ENCODE measurements at regions not wholly inside any gene's neighbourhood (a gene's known extent, or its start where the extent isn't known, plus 50 kb on each side); places are given as distances from the start of the nearest gene placed in this dataset.

DNA sequence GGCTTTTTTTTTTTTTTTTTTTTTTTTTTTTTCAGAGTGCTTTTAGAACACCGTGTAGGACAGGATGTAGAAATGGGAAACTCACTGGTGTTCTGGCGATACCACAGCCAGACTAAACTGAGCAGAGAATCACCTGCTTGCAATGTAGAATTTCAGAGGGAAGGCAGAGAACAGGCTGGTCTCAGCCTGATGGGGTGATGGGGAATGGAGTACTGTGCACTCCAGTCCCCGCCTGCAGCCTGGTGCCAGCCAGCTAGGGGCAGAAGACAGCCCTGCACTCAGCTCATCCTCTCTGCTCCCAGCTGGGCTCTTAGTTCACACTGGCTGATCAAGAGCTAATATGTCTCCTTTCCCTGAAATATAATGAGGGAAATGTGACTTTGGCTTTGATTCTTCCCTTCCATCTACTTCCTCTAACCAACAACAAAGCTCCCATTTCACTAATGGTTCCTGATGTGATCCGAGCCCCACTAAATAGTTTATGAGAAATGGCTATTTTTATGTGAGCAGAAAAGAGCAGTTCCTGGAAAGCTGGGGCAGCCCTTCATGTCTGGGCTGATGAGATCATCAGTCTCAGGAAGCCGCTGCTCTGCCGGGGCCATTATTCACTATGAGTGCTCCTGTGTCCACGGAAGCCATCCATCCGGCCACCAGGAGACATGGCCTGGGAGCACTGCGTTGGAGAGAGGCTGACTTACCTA, 209.7 kb downstream of the GADD45G start:
- DNase-seq, result no peak

DNA sequence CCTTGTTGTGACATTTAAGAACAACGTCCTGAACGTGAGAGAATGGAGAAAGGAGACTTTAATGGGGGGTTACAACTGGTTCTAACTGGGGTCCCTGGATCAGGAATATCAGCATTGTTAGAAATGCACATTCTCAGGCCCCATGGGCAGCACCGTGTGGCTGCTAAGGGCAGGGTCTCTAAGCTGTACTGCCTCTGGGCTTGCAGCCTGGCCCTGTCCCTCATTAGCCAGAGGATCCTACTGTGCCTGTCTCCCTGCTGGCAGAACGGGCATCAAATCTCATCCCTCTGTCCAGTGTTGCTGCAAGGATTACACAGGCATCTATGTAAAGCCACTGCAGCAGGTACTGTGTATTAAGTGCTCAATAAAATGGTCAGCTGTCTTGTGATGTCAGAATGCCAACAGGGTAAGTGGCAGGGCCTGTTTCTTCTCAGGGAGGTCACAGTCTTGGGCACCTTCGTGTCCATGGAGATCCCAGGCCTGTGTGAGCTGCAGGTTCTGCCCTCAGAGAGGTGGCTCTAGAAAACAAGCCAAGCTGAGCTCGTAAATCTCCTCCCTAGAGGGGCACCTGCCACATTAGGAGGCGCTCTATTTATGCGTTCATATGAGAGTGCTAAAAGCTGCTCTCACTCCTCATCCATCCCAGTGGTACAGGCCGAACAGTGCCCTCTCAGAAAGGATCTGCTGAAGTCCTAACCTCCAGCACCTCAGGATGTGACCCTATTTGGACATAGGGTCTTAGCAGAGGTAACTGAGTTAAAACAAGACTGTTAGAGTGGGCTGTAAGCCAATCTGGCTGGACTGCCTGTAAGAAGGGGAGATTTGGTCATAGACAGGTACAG, 210.5 kb downstream of the GADD45G start:
- DNase-seq, result no peak

DNA sequence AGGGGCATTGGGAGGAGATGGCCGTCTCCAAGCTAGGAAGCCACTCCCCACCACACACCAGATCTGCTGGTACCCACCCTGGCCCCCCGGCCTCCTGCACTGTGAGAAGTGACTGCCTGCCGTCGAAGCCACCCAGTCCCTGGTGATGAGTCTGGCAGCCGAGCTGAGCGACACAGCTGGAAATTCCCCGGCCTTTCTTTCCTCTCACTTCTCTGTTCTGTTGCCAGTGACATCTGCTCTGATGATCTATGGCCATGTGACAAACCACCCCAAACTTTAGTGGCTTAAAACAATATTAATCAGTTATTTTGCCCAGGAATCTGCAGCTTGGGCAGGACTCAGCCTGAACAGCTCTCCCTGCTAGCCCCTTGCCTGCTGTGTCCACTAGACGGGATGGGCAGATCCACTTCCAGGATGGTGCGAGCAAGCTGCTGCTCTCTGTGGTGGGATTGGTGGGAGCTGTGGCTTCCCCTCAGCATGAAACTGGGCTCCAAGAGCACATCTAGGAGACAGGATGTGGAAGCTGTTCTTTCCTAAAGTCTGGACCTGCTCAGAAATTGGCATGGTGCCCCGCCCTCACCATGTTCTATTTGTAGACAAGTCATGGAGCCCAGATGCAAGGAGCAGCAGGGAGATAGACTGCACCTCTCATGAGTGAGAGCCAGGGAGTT, 211.2 kb downstream of the GADD45G start:
- DNase-seq, result no peak

DNA sequence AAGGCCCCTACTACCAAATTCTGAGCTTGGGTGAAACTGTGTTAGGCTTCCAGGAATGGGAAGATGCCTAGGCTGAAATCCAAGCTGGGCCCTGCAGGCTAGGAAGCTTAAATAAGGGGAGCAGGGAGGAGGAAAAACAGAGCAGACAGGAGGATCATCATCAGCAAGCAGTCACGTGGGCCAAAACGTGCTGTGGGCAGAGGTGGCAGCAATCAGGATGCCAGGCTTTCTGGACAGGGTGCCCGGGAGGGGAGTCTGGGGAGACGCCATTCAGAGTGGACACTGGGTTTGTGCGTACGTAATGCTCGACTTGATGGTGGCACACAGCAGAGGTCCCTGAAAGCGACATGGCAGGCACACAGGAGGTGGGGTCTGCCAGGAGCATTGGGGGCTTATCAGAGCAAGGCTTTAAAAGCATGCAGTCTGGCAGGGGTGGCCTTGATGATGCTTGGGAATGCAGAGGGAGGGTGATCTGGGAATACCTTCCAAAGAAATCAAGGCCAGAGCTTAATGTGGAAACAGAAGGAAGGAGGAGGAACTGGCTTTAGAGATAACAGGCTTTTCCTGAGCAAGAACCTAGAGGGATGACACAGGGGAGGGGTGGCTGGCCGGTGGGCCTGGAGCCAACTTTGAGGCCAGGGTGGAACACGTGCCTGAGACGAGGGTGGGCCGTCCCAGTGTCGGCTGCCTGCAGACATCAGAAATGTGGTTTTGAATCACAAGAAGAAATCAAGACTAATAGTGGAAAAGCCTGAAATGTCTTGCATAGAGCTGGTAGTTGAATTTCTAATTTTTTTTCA, 212.5 kb downstream of the GADD45G start:
- no peak for DNase-seq

DNA sequence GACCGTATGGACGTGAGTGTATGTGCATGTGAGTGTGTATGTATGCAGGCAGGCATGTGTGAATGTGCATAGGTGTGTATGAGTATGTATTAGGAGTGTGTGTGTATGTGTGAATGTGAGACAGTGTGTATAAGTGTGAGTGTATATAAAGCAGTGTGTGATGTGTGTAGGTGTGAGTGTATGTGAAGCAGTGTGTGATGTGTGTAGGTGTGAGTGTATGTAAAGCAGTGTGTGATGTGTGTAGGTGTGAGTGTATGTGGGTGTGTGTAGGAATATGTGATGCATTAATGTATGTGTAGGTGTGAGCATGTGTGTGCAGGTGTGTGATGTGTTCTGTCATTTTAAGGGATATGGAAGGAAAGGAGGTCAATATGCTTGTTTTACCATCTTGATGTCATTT, 215.5 kb downstream of the GADD45G start:
- no peak for DNase-seq

DNA sequence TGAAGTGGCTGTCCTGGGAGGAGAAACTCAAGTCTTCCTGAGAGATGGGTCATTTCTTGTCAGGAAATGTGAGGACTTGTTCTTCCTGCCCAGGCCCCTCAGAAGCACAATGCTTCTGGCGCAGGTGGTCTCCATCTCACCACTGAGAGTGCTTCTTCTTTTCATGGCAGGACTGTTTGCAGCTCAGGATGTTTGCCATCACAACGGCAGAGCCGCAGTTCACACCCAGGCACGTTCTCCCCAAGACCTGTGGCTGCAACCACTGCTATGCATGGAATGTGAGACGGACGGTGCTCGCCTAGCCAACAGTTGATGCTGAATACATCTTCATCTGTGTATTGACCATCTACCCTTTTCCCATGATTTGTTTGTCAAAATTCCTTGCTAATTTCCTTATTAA, 216.3 kb downstream of the GADD45G start:
- DNase-seq, result no peak

DNA sequence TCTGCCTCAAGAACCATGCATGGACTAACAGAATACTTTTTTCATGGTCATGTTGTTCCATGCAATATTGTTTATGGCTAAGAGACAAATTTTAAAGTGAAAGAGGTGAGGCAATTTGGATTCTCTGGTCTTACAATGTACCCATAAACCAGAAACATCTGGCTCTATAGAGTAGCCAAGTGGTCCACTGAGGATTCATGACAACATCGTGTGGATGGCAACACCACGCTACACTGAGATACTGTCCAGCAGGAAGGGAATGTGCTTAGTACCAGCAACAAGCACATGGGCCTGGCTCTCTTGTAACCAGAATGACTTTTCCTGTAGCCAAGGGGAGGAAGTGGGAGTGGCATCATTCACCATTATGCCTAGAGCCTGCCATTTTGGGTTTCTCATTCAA, 218.2 kb downstream of the GADD45G start:
- DNase-seq, result no peak

DNA sequence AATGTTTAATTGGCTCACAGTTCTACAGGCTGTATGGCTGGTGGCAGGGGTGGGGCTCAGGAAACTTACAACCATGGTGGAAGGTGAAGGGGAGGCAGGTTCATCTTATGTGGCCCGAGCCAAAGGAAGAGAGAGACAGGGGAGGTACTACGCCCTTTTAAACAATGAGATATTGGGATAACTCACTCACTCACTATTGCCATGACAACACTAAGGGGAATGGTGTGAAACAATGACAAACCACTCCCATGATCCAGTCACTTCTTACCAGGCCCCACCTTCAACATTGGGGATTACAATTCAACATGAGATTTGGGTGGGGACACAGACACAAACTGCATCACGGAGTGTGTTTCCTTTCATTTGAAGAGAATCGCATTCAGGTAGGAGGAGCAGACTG, 220.9 kb downstream of the GADD45G start:
- DNase-seq, result no peak

DNA sequence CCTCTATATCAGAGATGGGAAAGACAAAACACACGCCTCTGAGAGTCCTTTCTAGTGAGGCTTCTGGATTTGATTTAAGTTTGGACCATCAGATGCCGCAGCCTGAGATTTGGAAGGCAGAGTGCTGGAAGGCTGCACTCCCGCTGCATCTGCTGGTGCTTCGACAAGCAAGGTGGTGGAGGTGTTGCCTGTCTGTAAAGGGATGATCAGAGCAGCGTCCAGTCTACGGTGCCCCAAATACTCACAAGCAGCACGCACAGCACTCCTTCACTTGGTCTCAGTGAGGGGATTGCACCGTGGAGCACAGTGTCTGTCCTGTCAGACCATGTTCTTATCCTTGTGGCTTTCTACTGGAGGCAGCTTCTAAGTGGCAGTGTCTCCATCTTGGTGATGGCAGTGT, 221.4 kb downstream of the GADD45G start:
- no peak for DNase-seq

DNA sequence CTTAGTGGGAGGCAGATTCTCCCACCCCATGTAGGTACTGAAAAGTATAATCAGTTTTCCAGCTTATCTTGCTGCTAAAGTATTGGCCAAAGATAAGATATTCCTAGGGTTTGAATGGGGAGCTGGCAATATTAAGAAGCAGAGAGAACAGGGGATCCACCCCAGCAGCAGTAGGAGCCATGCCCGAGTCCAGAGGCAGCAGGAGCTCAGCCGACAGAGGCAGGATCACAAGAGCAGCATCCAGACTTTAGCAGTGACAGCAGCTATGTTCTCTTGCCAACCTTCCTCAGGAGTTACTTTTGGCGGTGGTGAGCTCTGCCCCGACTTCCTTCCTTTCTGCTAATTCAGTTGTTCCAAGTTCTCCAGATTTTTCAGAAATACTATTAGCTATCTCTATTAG, 224.5 kb downstream of the GADD45G start:
- no peak for DNase-seq

DNA sequence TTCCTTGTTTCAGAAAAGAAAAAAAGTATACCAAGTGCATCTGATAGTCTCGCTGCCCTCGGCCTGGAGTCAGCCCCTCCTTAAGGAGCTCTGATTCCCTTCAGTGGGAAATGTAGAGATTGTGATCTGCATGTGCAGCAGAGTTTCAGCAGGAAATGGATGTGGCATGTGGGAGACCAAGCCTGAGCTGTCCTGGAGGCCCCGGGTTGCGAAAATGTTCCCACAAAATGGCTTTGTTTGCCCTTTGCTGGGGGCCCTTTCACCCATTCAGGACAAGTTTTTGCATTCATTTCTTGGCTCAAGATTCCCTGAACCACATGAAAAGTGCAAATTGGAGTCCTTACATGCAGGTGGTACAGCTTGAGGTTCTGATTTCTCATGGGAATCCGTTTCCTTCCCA, 230.9 kb downstream of the GADD45G start:
- no peak for DNase-seq

DNA sequence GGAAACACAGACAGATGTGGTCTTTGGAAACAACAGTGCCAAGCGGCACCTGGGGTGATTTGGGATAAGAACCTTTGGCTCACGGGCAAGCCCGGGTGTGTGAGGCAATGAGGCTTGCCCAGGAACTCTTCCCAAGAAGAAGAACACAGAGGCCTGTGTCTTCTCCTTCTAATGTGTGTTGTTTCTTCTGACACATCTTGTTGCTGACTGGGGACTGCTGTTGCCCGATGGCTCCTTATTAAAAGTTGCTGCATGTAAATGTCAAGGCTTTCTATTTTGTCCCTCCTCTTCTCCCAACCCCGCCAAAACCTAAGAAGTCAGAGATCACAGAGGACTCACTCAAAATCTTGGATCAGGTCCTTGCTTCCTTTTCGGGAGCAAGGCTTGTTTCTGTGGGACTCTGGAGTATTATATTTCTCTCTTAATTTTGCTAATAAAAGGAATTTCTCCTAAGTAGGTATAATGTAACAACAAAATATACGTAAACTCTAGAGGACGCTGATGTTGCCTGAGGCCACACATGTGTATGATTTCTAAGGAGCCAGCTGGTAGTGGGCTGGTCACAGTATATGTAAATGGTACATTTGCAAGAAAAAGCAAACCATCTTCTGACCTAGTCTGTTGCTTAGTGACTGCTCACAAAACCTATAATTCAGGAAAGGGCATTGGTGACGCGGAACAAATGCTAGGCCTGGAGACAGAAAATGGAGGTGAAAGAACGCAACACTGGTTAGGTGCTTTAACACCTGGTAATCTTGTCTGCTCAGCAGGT, 232.5 kb downstream of the GADD45G start:
- no peak for DNase-seq

DNA sequence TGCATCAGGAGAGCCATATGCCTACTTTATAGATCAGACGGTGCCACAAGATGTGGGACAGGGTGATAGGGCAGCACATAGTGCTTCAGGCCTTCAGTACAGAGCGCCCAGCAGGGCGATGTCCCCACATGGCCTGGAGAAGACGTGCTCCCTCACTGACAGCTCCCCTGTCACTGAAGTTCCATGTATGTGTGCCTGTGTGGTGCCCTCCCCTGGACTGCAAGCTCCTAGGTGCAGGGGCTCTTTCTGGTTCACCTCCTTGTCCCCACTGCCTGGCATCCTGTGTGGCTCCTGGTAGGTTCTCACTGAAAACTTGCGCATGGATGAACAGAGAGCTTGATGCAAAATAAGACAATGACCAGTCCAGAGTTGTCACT, 233.1 kb downstream of the GADD45G start:
- no peak for DNase-seq

DNA sequence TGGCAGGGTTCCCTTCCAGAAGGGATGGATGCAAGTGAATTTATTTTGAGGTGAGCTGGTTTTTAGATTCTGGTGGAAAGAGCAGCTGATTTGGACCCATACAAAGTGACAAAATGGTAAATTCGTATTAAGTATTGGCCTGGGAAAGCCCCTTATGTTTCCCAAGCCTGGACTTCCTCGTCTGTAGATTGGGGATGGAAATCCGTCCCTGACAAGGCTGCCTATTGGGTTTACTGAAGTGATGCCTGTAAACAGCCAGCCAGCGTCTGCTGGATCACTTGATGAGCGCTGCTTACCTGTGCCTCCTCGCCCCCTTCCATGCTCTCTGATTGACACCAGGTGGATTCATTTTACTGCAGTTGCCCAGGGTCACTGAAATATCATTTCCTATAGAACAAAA, 233.8 kb downstream of the GADD45G start:
- no peak for DNase-seq

DNA sequence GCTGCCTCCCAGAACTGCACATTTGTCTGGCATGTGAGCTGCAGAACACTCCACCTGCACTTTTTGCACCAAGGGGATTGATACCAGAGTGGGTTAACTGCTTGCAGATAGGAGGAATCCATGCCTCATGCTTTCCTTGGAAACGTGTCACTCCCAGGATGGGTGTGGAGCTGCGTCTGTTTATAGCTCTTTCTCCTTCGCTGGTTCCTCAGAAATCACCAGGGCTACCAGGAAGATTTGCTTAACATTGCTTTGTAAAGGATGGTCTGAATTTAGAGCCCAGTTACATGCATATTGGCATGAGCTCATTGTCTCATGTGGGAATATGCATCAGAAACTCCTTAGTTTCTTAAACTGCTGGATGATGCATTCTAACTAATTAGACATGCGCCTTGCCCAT, 234.6 kb downstream of the GADD45G start:
- no peak for DNase-seq

DNA sequence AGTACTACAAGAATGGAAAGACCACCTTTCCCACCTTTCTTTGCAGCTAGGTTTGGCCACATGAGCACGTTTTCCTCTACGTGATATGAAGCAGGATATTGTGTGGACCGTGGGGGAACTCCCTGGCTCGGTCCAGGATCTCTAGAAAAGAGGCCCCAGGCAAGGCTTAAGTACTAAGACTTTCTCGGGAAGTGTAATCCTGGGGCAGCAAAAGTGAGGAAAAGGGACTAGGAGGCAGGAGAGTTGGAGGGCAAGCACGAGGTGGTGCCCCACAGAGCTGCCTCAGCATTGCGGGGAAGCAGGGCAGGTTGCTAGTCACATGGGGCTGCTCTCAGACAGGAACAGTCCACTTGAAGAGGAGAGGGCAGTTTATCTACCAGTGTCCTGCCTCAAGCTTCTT, 235.1 kb downstream of the GADD45G start:
- DNase-seq, result no peak

DNA sequence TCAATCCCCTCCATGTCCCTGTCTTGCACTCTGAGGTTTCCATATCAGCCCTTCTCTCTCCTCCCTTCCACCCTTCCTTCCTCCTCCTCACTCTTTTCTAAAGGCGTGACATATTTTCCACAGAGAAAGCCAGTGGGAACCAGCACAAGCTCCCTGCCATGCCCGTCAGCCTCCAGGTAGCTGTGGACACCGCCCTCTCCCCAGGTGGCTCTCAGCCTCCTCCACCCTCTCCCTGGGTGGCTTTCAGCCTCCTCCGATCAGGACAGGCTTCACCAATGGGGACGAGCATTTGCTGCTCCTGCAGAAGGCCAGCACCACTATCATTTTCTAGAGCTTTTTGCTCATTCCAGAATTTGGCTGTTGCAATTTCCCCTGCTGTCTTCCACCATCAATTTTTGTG, 236.6 kb downstream of the GADD45G start:
- DNase-seq, result no peak

DNA sequence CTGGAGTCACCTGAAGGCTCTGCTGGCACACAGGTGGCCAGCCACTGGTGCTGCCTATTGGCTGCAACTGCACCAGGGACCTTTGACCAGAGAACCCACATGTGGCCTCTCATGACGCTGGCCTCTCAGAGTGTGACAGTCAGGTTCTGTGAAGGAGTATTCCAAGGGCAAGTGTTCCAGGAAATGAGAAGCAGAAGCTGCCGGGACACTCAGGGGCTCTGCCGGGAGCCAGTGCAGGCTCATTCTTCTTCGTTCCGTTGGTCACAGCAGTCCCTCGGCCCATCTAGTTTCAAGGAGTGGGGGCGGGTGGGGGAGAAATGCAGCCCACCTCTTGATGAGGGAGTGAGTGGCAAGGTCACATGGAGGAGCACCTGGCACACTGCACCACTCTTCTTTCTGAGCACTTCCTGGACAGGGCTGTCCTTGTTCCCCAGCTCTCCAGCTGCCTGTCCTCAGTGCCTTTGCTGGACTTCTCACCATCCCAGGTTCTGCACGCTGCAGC, 237.5 kb downstream of the GADD45G start:
- DNase-seq, result no peak

DNA sequence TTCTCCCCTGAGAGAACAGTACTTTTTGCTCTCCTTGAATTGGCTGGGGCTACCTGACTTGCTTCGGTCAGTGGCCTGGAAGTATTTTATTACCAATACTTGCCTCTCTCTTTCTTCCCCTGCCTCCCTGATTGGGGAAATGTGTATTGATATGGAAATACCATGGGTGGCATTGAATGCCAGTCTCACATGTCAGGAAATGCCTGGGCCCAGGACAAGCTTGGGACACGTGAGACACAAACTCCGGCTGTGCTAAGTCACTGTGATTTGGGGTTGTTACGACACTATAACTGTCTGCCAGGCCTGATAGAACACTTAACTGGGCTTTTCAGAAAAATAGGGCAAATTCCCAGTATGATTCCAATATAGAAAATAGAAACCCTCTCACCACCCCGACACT, 238.3 kb downstream of the GADD45G start:
- no peak for DNase-seq

DNA sequence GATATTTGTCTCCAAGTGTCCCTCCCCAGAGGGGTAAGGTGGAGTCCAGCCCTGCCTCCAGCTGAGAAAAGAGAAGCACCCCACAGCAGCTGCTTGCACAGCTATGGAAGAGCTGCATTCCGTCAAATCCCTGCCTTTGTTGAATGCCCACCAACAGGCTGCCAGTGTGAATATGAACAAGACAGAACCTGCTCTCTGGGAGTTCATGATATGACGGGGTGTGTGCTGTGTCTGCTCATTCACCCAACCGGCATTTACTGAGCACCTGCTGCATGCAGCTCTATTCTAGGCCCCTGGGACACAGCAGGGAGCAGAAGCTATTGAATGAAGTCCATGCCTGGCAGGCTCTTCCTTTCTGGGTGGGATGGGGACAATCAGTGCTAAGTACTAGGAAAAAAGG, 238.8 kb downstream of the GADD45G start:
- DNase-seq, result no peak

DNA sequence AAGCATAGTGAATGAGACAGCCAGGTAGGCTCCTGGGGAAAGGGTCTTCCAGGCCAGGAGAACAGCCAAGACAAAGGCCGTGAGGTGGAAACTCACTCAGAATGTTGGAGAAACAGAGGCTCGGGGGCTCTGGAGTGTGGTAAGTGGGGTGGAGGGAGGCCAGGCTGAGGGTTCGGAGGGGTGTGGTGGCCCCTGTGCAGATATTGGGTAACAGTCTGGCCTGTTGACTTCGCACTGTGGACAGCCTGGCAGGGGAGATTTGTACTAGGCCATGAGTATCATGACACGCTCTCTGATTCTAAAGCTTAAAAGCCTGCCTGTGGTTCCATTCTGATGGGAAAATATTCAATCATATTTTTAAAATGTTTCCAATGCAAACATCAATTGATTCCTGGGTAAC, 239.3 kb downstream of the GADD45G start:
- DNase-seq, result no peak

DNA sequence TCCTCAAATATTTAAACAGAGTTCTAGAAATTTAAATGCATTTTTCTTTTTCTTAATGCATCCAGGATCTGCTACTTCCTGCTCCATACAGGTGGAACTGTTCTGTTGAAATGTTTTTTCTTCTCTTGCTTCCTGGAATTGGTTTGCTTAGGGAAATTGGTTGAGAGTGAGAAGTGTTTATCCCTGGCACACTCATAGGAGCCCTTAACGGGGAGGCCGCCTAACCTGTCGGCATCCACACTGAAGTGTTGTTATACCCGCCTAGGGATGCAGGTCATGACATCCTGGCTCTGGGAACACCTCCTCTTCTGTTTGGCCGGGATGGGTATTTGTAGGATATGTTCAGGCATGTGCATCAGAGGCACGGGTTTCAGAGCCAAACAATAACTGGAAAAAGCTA, 239.7 kb downstream of the GADD45G start:
- no peak for DNase-seq

All from activated CD4-positive, alpha-beta T cell treated with anti-CD3 and anti-CD28 coated beads, Interleukin-2, amount 50 U/mL, for 48 hours (primary cell).